Fibroblast of lung (primary cell): ENCODE measurements at regions not wholly inside any gene's neighbourhood (a gene's known extent, or its start where the extent isn't known, plus 50 kb on each side); places are given as distances from the start of the nearest gene placed in this dataset.

ENCODE experiments used
- DNase-seq, 2 donors: peaks; one replicate each; pipeline versions ENCODE4 v3.0.0 to v3.0.0-alpha.2; 2010; ENCODE audit warnings: low read depth in 2 of 2
- H2AFZ ChIP-seq: 2 replicates; pipeline ENCODE4 v1.5.1; 2012; ENCODE audit warnings: low read length, control low read depth, inconsistent platforms
- H3K27ac ChIP-seq: 2 replicates; pipeline ENCODE4 v1.5.1; 2011; ENCODE audit warnings: low read length, control low read depth; ENCODE audit not compliant: insufficient read depth
- H3K27me3 ChIP-seq: 2 replicates; pipeline ENCODE4 v1.5.1; 2011; ENCODE audit warnings: mild to moderate bottlenecking, low read length; ENCODE audit not compliant: control insufficient read depth, insufficient read depth
- H3K36me3 ChIP-seq: 2 replicates; pipeline ENCODE4 v1.5.1; 2011; ENCODE audit warnings: low read length; ENCODE audit not compliant: control insufficient read depth, insufficient read depth
- H3K4me1 ChIP-seq: 2 replicates; pipeline ENCODE4 v1.5.1; 2011; ENCODE audit warnings: low read length; ENCODE audit not compliant: control insufficient read depth, insufficient read depth; ENCODE audit errors: extremely low read depth
- H3K4me2 ChIP-seq: 2 replicates; pipeline ENCODE4 v1.5.1; 2011; ENCODE audit warnings: low read length, control low read depth; ENCODE audit not compliant: insufficient read depth; ENCODE audit errors: extremely low read depth
- H3K4me3 ChIP-seq, 4 experiments: fragments of 200-600 bp in 1 of 4; sonication (generic) in 1 of 4; replicated peaks in 1 of 4; 2 replicates each; pipeline ENCODE4 v1.5.1; 2011 to 2016; ENCODE audit warnings: low read length in 4 of 4, low read depth in 3 of 4, mild to moderate bottlenecking in 3 of 4, control low read depth in 2 of 4, inconsistent platforms in 1 of 4, mixed read lengths in 1 of 4; ENCODE audit not compliant: insufficient read depth in 1 of 4; ENCODE audit errors: control extremely low read depth in 1 of 4
- H3K79me2 ChIP-seq: 2 replicates; pipeline ENCODE4 v1.5.1; 2012; ENCODE audit warnings: mild to moderate bottlenecking, low read length, inconsistent platforms; ENCODE audit not compliant: control insufficient read depth, insufficient read depth
- H3K9ac ChIP-seq: 2 replicates; pipeline ENCODE4 v1.5.1; 2011; ENCODE audit warnings: mild to moderate bottlenecking, low read length, control low read depth; ENCODE audit not compliant: insufficient read depth
- H3K9me3 ChIP-seq: 2 replicates; pipeline ENCODE4 v1.5.1; 2012; ENCODE audit warnings: low read depth, low read length; ENCODE audit not compliant: control insufficient read depth, insufficient read depth
- H4K20me1 ChIP-seq: 2 replicates; pipeline ENCODE4 v1.5.1; 2011; ENCODE audit warnings: low read length; ENCODE audit not compliant: control insufficient read depth, insufficient read depth; ENCODE audit errors: extremely low read depth
- CTCF ChIP-seq, 2 donors: IDR thresholded peaks in 1 of 2; conservative IDR thresholded peaks in 1 of 2; 1 replicate in 1 of 2; 2 replicates in 1 of 2; pipeline ENCODE4 v1.5.1; 2011 to 2012; ENCODE audit warnings: low read length in 2 of 2, control low read depth in 1 of 2, inconsistent platforms in 1 of 2, low read depth in 1 of 2, mild to moderate bottlenecking in 1 of 2
- EZH2 ChIP-seq: IDR thresholded peaks from 2 replicates; pipeline ENCODE4 v1.5.1; 2012; ENCODE audit warnings: low read length, control low read depth, mild to moderate bottlenecking; ENCODE audit errors: missing control alignments

GRCh38 chr5:105794578-105794977 is 1876.2 kb downstream of the EFNA5 start:
- Histone ChIP-seq H3K27me3 (no peaks in the 10 kb centered on the region), H3K9ac (no peak overlapping the region), H4K20me1 (no peaks in the 10 kb centered on the region), H3K9me3 (no peaks in the 10 kb centered on the region), H2AFZ (no peak overlapping the region), H3K36me3 (no peaks in the 10 kb centered on the region), H3K4me2 (no peak overlapping the region), H3K27ac (no peak overlapping the region), H3K79me2 (no peaks in the 10 kb centered on the region), H3K4me1 (no peaks in the 10 kb centered on the region), H3K4me3 (no peak overlapping the region)
- DNase-seq: no peak
- TF ChIP-seq CTCF (conservative IDR thresholded peaks at IDR 0.05 in 1 of 2, IDR thresholded peaks at IDR 0.05 in 1 of 2; ENCODE audit: low read depth in 1 of 2, low read length in 2 of 2) (no peak), EZH2 (no peak)

GRCh38 chr5:105789246-105789645 is 1881.5 kb downstream of the EFNA5 start:
- H3K27ac ChIP-seq: no peak overlapping the region

GRCh38 chr5:105783811-105784210 is 1886.9 kb downstream of the EFNA5 start:
- TF ChIP-seq EZH2 (no peak), CTCF (conservative IDR thresholded peaks at IDR 0.05 in 1 of 2, IDR thresholded peaks at IDR 0.05 in 1 of 2; ENCODE audit: low read depth in 1 of 2, low read length in 2 of 2) (no peak)
- Histone ChIP-seq H3K27me3 (no peaks in the 10 kb centered on the region), H3K27ac (no peak overlapping the region)

More at GRCh38 chr5:105789246-105789645, 1881.5 kb downstream of the EFNA5 start:
- Histone ChIP-seq H3K4me1 (no peaks in the 10 kb centered on the region), H3K79me2 (no peaks in the 10 kb centered on the region), H3K4me2 (no peak overlapping the region), H3K27me3 (no peaks in the 10 kb centered on the region), H3K36me3 (no peaks in the 10 kb centered on the region), H3K9ac (no peak overlapping the region), H3K4me3 (no peak overlapping the region), H4K20me1 (no peaks in the 10 kb centered on the region), H3K9me3 (no peaks in the 10 kb centered on the region), H2AFZ (no peak overlapping the region)
- no peak for TF ChIP-seq EZH2
- no peak for TF ChIP-seq CTCF (conservative IDR thresholded peaks at IDR 0.05 in 1 of 2, IDR thresholded peaks at IDR 0.05 in 1 of 2; ENCODE audit: low read depth in 1 of 2, low read length in 2 of 2)
- DNase-seq: peak in 1 of 2 donors; percentile 7

More at GRCh38 chr5:105783811-105784210, 1886.9 kb downstream of the EFNA5 start:
- H3K79me2 ChIP-seq: no peaks in the 10 kb centered on the region
- H3K4me2 ChIP-seq: no peak overlapping the region
- H2AFZ ChIP-seq: no peak overlapping the region
- H3K36me3 ChIP-seq: no peaks in the 10 kb centered on the region
- H3K4me3 ChIP-seq: no peak overlapping the region
- H3K4me1 ChIP-seq: no peaks in the 10 kb centered on the region
- no peaks in the 10 kb centered on the region for H4K20me1 ChIP-seq
- DNase-seq: peak in 1 of 2 donors; percentile 12
- no peaks in the 10 kb centered on the region for H3K9me3 ChIP-seq
- H3K9ac ChIP-seq: no peak overlapping the region
